ENCODE measurements at regions not wholly inside any gene's neighbourhood (a gene's known extent, or its start where the extent isn't known, plus 50 kb on each side); places are given as distances from the start of the nearest gene placed in this dataset.
"Not testable (repeated sequence)": the region's sequence is repeated elsewhere in the genome, so short reads cannot be mapped to it uniquely, and the experiment has no call there.

DNA sequence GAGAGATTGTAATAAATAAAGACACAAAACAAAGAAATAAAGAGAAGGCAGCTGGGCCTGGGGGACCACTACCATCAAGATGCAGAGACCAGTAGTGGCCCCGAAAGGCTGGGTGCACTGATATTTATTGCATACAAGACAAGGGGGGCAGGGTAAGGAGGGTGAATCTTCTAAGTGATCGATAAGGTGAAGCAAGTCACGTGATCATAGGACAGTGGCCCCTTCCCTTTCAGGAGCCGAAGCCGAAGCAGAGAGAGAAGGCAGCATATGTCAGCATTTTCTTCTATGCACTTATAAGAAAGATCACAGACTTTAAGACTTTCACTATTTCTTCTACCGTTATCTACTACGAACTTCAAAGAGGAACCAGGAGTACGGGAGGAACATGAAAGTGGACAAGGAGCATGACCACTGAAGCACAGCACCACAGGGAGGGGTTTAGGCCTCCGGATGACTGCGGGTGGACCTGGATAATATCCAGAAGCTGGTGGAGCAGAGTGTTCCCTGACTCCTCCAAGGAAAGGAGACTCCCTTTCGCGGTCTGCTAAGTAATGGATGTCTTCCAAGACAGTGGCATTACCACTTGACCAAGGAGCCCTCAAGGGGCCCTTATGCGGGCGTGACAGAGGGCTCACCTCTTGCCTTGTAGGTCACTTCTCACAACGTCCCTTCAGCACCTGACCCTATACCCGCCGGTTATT lies 126.4 kb downstream of the RBM46 start:
- H3K4me3 ChIP-seq (ENCODE audit: low read depth, low read length); H3K36me3 ChIP-seq (ENCODE audit: control insufficient read depth, insufficient read depth, low read length); FAIRE-seq; H3K27me3 ChIP-seq (ENCODE audit: control insufficient read depth, insufficient read depth, low read length); DNase-seq (ENCODE audit: low read depth): not testable (repeated sequence)

DNA sequence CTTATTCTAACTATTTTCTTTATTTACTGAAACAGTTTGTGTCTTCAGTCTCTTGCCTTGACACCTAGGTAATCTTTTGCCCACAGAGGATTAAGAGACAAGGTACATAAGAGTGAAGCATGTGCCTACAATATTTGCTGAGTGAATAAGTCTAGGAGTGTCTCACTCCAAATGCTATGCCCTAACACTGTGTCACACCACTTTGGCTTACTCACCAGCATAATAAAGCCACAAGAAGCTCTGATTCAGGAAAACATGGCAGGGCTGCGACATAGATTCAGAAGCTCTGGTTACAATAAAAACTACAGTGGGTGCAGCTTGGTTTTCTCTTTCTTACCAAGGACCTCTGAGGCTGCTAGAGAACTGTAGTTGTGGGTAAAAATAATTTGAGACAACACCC lies 127.1 kb downstream of the RBM46 start:
- Histone ChIP-seq H3K36me3 (ENCODE audit: control insufficient read depth, insufficient read depth, low read length) (no peaks in the 10 kb centered on the region), H3K27me3 (ENCODE audit: control insufficient read depth, insufficient read depth, low read length) (no peaks in the 10 kb centered on the region), H3K4me3 (ENCODE audit: low read depth, low read length) (no peak overlapping the region)
- FAIRE-seq (no peak), DNase-seq (ENCODE audit: low read depth) (peak; percentile 88)
- TF ChIP-seq, protein P1, sequence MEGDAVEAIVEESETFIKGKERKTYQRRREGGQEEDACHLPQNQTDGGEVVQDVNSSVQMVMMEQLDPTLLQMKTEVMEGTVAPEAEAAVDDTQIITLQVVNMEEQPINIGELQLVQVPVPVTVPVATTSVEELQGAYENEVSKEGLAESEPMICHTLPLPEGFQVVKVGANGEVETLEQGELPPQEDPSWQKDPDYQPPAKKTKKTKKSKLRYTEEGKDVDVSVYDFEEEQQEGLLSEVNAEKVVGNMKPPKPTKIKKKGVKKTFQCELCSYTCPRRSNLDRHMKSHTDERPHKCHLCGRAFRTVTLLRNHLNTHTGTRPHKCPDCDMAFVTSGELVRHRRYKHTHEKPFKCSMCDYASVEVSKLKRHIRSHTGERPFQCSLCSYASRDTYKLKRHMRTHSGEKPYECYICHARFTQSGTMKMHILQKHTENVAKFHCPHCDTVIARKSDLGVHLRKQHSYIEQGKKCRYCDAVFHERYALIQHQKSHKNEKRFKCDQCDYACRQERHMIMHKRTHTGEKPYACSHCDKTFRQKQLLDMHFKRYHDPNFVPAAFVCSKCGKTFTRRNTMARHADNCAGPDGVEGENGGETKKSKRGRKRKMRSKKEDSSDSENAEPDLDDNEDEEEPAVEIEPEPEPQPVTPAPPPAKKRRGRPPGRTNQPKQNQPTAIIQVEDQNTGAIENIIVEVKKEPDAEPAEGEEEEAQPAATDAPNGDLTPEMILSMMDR (IDR thresholded peaks at IDR 0.05; ENCODE audit: insufficient read depth, low read length, severe bottlenecking): no peak

DNA sequence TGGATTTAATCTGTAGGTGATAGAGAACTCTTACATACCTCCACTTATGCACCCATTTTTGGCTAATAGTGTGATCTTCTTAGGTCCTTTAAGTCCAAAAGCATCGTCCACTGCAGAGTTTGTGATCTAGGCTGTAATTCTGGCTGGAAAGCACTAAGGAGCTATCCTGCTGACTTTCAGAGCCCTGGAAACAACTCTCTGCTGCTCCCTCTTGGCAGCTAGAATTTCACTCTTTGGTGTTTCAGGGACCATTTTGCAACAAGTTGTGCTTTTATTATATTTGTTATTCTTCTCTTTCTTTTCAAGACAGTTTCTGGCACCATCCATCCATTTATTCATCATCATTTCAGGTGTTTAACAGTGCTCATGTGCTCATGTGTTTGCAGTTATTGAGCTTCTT lies 130.0 kb downstream of the RBM46 start:
- TF ChIP-seq, protein P1 (IDR thresholded peaks at IDR 0.05; ENCODE audit: insufficient read depth, low read length, severe bottlenecking): peak; percentile 22
- no peak for FAIRE-seq
- H3K4me3 ChIP-seq (ENCODE audit: low read depth, low read length): no peak overlapping the region

DNA sequence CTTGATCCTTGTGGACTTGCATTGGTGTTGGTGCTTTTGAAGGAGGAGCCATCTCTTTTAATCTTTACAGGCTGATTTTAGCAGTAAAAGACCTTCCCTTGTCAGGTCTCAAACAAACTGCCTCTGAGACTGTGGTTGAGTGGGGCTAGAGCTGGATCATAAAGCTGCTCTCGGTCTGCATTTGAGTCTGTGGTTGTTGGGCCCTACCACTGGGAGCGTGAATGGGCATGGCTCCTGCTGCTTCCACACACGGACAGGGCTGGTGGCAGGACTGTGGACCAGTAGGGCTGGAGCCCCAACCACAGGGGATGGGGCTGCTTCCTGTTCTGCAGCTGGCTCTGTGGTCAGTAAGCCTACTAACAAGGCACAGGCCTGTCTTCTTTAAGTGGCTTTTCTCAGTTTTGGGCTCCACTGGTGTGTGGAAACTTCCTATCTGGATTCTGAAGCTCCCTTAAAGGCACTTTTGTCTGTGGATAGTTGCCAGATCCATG lies 130.6 kb downstream of the RBM46 start:
- FAIRE-seq: no peak
- Histone ChIP-seq H3K27me3 (ENCODE audit: control insufficient read depth, insufficient read depth, low read length) (no peaks in the 10 kb centered on the region), H3K4me3 (ENCODE audit: low read depth, low read length) (no peak overlapping the region), H3K36me3 (ENCODE audit: control insufficient read depth, insufficient read depth, low read length) (no peaks in the 10 kb centered on the region)
- no peak for DNase-seq (ENCODE audit: low read depth)
- TF ChIP-seq, protein P1 (IDR thresholded peaks at IDR 0.05; ENCODE audit: insufficient read depth, low read length, severe bottlenecking): no peak

More for the DNA sequence above, 130.0 kb downstream of the RBM46 start:
- no peaks in the 10 kb centered on the region for H3K27me3 ChIP-seq (ENCODE audit: control insufficient read depth, insufficient read depth, low read length)
- DNase-seq (ENCODE audit: low read depth): peak; percentile 21
- no peaks in the 10 kb centered on the region for H3K36me3 ChIP-seq (ENCODE audit: control insufficient read depth, insufficient read depth, low read length)

DNA sequence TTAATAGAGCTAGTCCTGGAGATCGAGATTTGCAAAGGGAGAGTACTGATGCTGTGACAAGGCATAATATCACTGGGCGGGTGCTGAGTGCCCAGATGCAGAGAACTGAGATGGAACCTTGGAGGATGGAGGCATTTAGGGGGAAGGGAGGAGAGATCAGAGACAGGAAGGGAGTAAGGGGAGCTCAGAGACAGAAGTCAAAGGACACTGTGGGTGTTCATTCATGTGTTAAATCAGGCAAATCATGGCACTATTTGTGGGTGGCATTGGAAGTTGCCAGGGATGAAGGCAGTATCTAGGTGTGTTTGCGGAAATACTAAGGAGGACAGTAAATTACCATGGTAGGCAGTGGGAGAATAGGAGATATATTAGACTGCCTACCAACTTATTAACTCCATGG lies 135.0 kb downstream of the RBM46 start:
- FAIRE-seq: no peak

DNA sequence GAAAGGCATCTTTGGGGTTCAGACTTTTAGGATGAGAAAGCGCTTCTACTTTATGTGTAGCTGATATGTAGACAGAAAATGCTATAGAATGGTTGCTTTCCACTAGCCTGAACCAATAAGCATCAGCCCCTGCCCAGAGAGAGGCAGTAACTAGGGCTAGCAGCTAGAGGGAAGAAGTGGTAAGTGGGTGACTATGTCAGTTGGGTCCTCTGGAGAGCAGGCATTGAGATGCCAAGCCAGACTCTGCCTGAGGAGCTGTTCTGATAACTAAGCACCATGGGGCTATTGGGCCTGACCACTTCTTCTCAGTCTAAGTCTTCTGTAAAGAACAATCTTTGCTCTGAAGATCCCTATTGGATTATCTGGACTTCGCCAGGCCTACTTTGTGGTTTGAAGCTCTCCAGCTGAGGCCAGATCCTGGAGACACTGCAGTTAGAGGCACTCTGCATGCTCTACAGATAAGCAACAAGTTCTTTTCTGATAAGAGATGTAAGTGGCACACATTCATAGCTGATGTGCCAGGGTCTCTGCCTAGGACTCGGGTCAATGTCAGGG lies 146.1 kb downstream of the RBM46 start:
- FAIRE-seq (no peak), DNase-seq (ENCODE audit: low read depth) (no peak)
- TF ChIP-seq, protein P1 (IDR thresholded peaks at IDR 0.05; ENCODE audit: insufficient read depth, low read length, severe bottlenecking): no peak
- H3K36me3 ChIP-seq (ENCODE audit: control insufficient read depth, insufficient read depth, low read length): no peaks in the 10 kb centered on the region
- H3K27me3 ChIP-seq (ENCODE audit: control insufficient read depth, insufficient read depth, low read length): no peaks in the 10 kb centered on the region
- no peak overlapping the region for H3K4me3 ChIP-seq (ENCODE audit: low read depth, low read length)

More for the DNA sequence above, 135.0 kb downstream of the RBM46 start:
- DNase-seq (ENCODE audit: low read depth): no peak
- no peak overlapping the region for H3K4me3 ChIP-seq (ENCODE audit: low read depth, low read length)
- H3K36me3 ChIP-seq (ENCODE audit: control insufficient read depth, insufficient read depth, low read length): no peaks in the 10 kb centered on the region
- TF ChIP-seq, protein P1 (IDR thresholded peaks at IDR 0.05; ENCODE audit: insufficient read depth, low read length, severe bottlenecking): no peak
- H3K27me3 ChIP-seq (ENCODE audit: control insufficient read depth, insufficient read depth, low read length): no peaks in the 10 kb centered on the region

Data from bronchial epithelial cell (primary cell).